IMR-90 (cell line): ENCODE measurements at regions not wholly inside any gene's neighbourhood (a gene's known extent, or its start where the extent isn't known, plus 50 kb on each side); places are given as distances from the start of the nearest gene placed in this dataset.

Experiments
- ATAC-seq: fragments of 200-7000 bp; cut with Tn5 transposase; 2 replicates; pipeline ENCODE4 v1.9.1; 2020; ENCODE audit warnings: low read depth, mild to moderate bottlenecking, moderate library complexity
- BruUV-seq: library from RNA; stranded (reverse); fragments of 400-500 nt; replicated peaks from 2 replicates; lab custom pipeline; 2021; lab: Mats Ljungman, UMichigan
- CTCF ChIA-PET: fragments of 300-600 bp; formaldehyde crosslinking; extraction: SDS; loops from one replicate; lab custom pipeline; 2021; ENCODE audit warnings: antibody characterized with exemption; lab: Yijun Ruan, JAX
- POLR2A ChIA-PET: fragments of 300-600 bp; sonication (Branson Sonifier 250); formaldehyde crosslinking; loops from one replicate; lab custom pipeline; 2022; ENCODE audit warnings: antibody characterized with exemption; ENCODE audit not compliant: unreplicated experiment; lab: Charles Lee
- DNase-seq: peaks from one replicate; pipeline ENCODE4 v3.0.0; 2013
- H2AFZ ChIP-seq: replicated peaks from 2 replicates; pipeline ENCODE3; 2013; ENCODE audit warnings: low read length, mild to moderate bottlenecking; ENCODE audit not compliant: poor library complexity
- H2AK5ac ChIP-seq: 2 replicates; pipeline ENCODE4 v1.6.1; 2013; ENCODE audit warnings: low read depth, low read length, inconsistent platforms
- H2AK9ac ChIP-seq: replicated peaks from 2 replicates; pipeline ENCODE3; 2013; ENCODE audit warnings: mild to moderate bottlenecking, low read depth, low read length, moderate library complexity; ENCODE audit not compliant: poor library complexity
- H2BK120ac ChIP-seq: 2 replicates; pipeline ENCODE4 v1.6.1; 2013; ENCODE audit warnings: low read depth, low read length, inconsistent platforms
- H2BK15ac ChIP-seq: 3 replicates; pipeline ENCODE4 v1.6.1; 2013; ENCODE audit warnings: low read depth, low read length, inconsistent platforms
- H2BK20ac ChIP-seq: 2 replicates; pipeline ENCODE4 v1.6.1; 2013; ENCODE audit warnings: low read depth, mild to moderate bottlenecking, inconsistent platforms, low read length, moderate library complexity
- H2BK5ac ChIP-seq: 2 replicates; pipeline ENCODE4 v1.6.1; 2013; ENCODE audit warnings: mild to moderate bottlenecking, low read depth, low read length, inconsistent platforms; ENCODE audit not compliant: poor library complexity, severe bottlenecking
- H3K14ac ChIP-seq: replicated peaks from 2 replicates; pipeline ENCODE4 v1.6.1; 2013; ENCODE audit warnings: low read depth, low read length, inconsistent platforms
- H3K18ac ChIP-seq: 2 replicates; pipeline ENCODE4 v1.6.1; 2013; ENCODE audit warnings: low read depth, low read length, control low read depth
- H3K23ac ChIP-seq: 2 replicates; pipeline ENCODE4 v1.6.1; 2013; ENCODE audit warnings: low read depth, low read length, inconsistent platforms
- H3K27ac ChIP-seq: 2 replicates; pipeline ENCODE4 v1.5.1; 2013; ENCODE audit warnings: mild to moderate bottlenecking, control low read depth, low read length; ENCODE audit not compliant: insufficient read depth
- H3K27me3 ChIP-seq: 2 replicates; pipeline ENCODE4 v1.6.1; 2013; ENCODE audit warnings: low read length; ENCODE audit not compliant: control insufficient read depth, insufficient read depth
- H3K36me3 ChIP-seq: 2 replicates; pipeline ENCODE4 v1.6.1; 2013; ENCODE audit warnings: low read length, mixed read lengths; ENCODE audit not compliant: control insufficient read depth, insufficient read depth
- H3K4ac ChIP-seq: 2 replicates; pipeline ENCODE4 v1.6.1; 2013; ENCODE audit warnings: low read depth, low read length, inconsistent platforms
- H3K4me1 ChIP-seq: 2 replicates; pipeline ENCODE4 v1.6.1; 2013; ENCODE audit warnings: low read length, mixed read lengths; ENCODE audit not compliant: control insufficient read depth, insufficient read depth
- H3K4me2 ChIP-seq: 2 replicates; pipeline ENCODE4 v1.6.1; 2013; ENCODE audit warnings: low read depth, mild to moderate bottlenecking, control low read depth, low read length, moderate library complexity
- H3K4me3 ChIP-seq: 2 replicates; pipeline ENCODE4 v1.5.1; 2013; ENCODE audit warnings: low read depth, mild to moderate bottlenecking, control low read depth, low read length, moderate library complexity; ENCODE audit not compliant: insufficient read depth
- H3K56ac ChIP-seq: 2 replicates; pipeline ENCODE4 v1.6.1; 2013; ENCODE audit warnings: low read length, inconsistent platforms; ENCODE audit not compliant: insufficient read depth; ENCODE audit errors: extremely low read depth
- H3K79me1 ChIP-seq, 2 experiments: 2 replicates each; pipeline ENCODE4 v1.6.1; 2013; ENCODE audit warnings: low read length in 2 of 2, inconsistent platforms in 1 of 2, low read depth in 1 of 2
- H3K9ac ChIP-seq: 2 replicates; pipeline ENCODE4 v1.6.1; 2013; ENCODE audit warnings: low read depth, low read length, control low read depth
- H3K9me1 ChIP-seq: 2 replicates; pipeline ENCODE4 v1.6.1; 2013; ENCODE audit warnings: low read length, inconsistent platforms; ENCODE audit not compliant: insufficient read depth
- H3K9me3 ChIP-seq: 2 replicates; pipeline ENCODE4 v1.6.1; 2013; ENCODE audit warnings: low read length; ENCODE audit not compliant: control insufficient read depth, insufficient read depth
- H4K20me1 ChIP-seq: 2 replicates; pipeline ENCODE4 v1.6.1; 2013; ENCODE audit warnings: low read length, inconsistent platforms; ENCODE audit not compliant: insufficient read depth
- H4K5ac ChIP-seq: 2 replicates; pipeline ENCODE4 v1.6.1; 2013; ENCODE audit warnings: mild to moderate bottlenecking, low read depth, low read length, control low read depth
- H4K8ac ChIP-seq, 2 experiments: 2 replicates each; pipeline ENCODE4 v1.6.1; 2013; ENCODE audit warnings: low read depth in 2 of 2, low read length in 2 of 2, control low read depth in 1 of 2, inconsistent platforms in 1 of 2
- H4K91ac ChIP-seq: 2 replicates; pipeline ENCODE4 v1.6.1; 2013; ENCODE audit warnings: low read depth, low read length, inconsistent platforms; ENCODE audit not compliant: insufficient read depth
- FOS ChIP-seq: fragments of 150-350 bp; IDR thresholded peaks from 2 replicates; pipeline ENCODE4 v1.6.1; 2016; ENCODE audit warnings: low read depth, low read length
- WGBS, 2 experiments: methylation state at CpG; one replicate each; pipeline versions ENCODE4 v1.1.5 to v1.1.7; 2013; ENCODE audit warnings: missing lambda C conversion rate in 2 of 2; ENCODE audit not compliant: insufficient read length in 1 of 2; ENCODE audit errors: extremely low coverage in 2 of 2; 5-methylcytosine and 5-hydroxymethylcytosine counted together
- dilution Hi-C: fragments of 300-500 bp; cut with HindIII; formaldehyde crosslinking; loops from one replicate; pipeline ENCODE4 v1.14.3; 2018; ENCODE audit warnings: low sequenced_read_pairs; ENCODE audit not compliant: unreplicated experiment
- in situ Hi-C: fragments of 300-500 bp; cut with MboI; formaldehyde crosslinking; loops from 3 replicates; pipeline ENCODE4 v1.14.3; 2019; ENCODE audit warnings: low sequenced_read_pairs, inconsistent platforms, mixed read lengths
- intact Hi-C: fragments of 100-400 bp; cut with micrococcal nuclease; formaldehyde crosslinking; loops from 2 replicates; pipeline ENCODE4 v1.10.0; 2022

DNA sequence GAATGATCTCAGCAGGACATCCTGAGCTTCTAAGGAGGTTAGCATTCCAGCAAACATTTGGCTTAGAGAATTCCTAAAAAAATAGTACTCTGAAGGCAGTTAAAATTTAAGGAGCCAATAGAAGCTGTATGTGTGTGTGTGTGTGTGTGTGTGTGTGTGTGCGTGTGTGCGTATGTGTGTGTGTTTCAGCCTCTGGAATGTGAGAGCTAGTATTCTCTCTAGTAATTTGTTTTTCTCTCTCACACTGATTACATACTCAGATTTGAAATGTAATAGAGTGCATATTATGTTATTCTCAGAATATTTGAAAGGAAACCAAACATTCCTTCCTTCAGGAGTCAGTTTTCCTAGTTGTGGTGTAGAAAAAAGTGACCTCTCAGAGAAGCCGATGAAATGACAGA lies 279.6 kb downstream of the TMEM38B start:
- Histone ChIP-seq H3K9me3 (no peaks in the 10 kb centered on the region), H3K27me3 (no peaks in the 10 kb centered on the region), H3K18ac (no peak overlapping the region), H3K4me1 (no peaks in the 10 kb centered on the region), H3K14ac (no peak overlapping the region), H3K27ac (no peak overlapping the region), H3K4me3 (no peak overlapping the region), H2AFZ (no peak overlapping the region), H3K4ac (no peak overlapping the region), H3K9me1 (no peaks in the 10 kb centered on the region), H2BK15ac (no peak overlapping the region), H2AK5ac (no peak overlapping the region), H3K4me2 (no peak overlapping the region), H3K56ac (no peak overlapping the region), H4K91ac (no peak overlapping the region), H2BK5ac (no peak overlapping the region), H4K8ac (no peak overlapping the region), H3K36me3 (no peaks in the 10 kb centered on the region), H2AK9ac (no peak overlapping the region), H4K20me1 (no peaks in the 10 kb centered on the region), H2BK20ac (no peak overlapping the region), H3K9ac (no peak overlapping the region), H2BK120ac (no peak overlapping the region), H4K5ac (no peak overlapping the region), H3K23ac (no peak overlapping the region), H3K79me1 (no peaks in the 10 kb centered on the region)
- intact Hi-C loops = no loop called here
- ATAC-seq (no peak), DNase-seq (no peak)
- TF ChIP-seq FOS = no peak
- BruUV-seq = no TSS peak
- POLR2A ChIA-PET = no interaction called here
- dilution Hi-C loops = no loop called here
- no CpG with 5 or more reads among the region's 3 CpGs for WGBS, 2 experiments
- CTCF ChIA-PET = no interaction called here
- in situ Hi-C loops = no loop called here
